ENCODE measurements at regions not wholly inside any gene's neighbourhood (a gene's known extent, or its start where the extent isn't known, plus 50 kb on each side); places are given as distances from the start of the nearest gene placed in this dataset.
"Not testable (repeated sequence)": the region's sequence is repeated elsewhere in the genome, so short reads cannot be mapped to it uniquely, and the experiment has no call there.

DNA sequence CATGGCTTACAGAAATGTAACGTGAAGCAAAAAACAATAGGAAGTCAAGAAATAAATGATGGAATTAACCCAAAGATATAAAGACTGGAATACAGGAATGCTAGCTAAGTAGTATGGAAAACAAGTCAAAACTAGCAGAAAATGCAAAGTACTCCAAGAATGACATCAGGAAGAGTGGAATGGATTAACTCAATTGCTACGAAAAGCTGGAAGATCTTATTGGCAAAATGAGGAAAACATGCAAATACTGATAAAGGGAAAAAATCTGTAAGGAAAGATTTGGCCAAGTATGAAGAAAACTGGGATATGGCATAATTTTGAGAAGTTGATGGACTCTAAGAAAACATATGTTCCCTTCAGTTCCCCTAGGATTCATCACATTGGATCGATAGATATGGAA lies 324.5 kb upstream of the ZNF608 start:
- TF ChIP-seq CTCF (IDR thresholded peaks at IDR 0.05; ENCODE audit: low read depth, low read length): no peak
- DNase-seq (ENCODE audit: extremely low read depth, low read depth): no peak

GRCh38 chr5:125073090-125073489 lies 326.7 kb upstream of the ZNF608 start:
- no peak for TF ChIP-seq CTCF (IDR thresholded peaks at IDR 0.05; ENCODE audit: low read depth, low read length)
- no peak for DNase-seq (ENCODE audit: extremely low read depth, low read depth)

- no peak for DNase-seq (ENCODE audit: extremely low read depth, low read depth)
- TF ChIP-seq CTCF (IDR thresholded peaks at IDR 0.05; ENCODE audit: low read depth, low read length): no peak
These were observed 329.1 kb upstream of the ZNF608 start for GRCh38 chr5:125075567-125075966.

- DNase-seq (ENCODE audit: extremely low read depth, low read depth): not testable (repeated sequence)
These were observed 332.6 kb upstream of the ZNF608 start for GRCh38 chr5:125079028-125079427.

- TF ChIP-seq CTCF (IDR thresholded peaks at IDR 0.05; ENCODE audit: low read depth, low read length): no peak
- DNase-seq (ENCODE audit: extremely low read depth, low read depth): no peak
These were observed 334.7 kb upstream of the ZNF608 start for GRCh38 chr5:125081101-125081500.

GRCh38 chr5:125083981-125084380 lies 337.5 kb upstream of the ZNF608 start:
- TF ChIP-seq CTCF (IDR thresholded peaks at IDR 0.05; ENCODE audit: low read depth, low read length): no peak
- peak; percentile 78 for DNase-seq (ENCODE audit: extremely low read depth, low read depth)

GRCh38 chr5:125085797-125086505 lies 339.5 kb upstream of the ZNF608 start:
- no peak for TF ChIP-seq CTCF (IDR thresholded peaks at IDR 0.05; ENCODE audit: low read depth, low read length)
- no peak for DNase-seq (ENCODE audit: extremely low read depth, low read depth)

DNA sequence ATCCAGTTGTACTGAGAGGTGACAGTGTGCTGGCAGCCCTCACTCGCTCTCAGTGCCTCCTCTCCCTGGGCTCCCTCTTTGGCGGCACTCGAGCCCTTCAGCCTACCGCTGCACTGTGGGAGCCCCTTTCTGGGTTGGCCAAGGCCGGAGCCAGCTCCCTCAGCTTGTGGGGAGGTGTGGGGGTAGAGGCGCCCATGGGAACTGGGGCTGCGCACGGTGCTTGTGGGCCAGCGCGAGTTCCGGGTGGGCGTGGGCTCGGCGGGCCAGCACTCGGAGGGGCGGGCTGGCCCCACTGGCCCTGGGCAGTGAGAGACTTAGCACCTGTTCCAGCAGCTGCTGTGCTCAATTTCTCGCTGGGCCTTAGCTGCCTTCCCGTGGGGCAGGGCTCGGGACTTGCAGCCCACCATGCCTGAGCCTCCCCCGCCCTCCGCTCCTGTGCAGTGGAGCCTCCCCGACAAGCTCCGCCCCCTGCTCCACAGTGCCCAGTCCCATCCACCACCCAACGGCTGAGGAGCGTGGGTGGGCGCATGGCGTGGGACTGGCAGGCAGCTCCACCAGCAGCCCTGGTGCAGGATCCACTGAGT lies 342.2 kb upstream of the ZNF608 start:
- no peak for TF ChIP-seq CTCF (IDR thresholded peaks at IDR 0.05; ENCODE audit: low read depth, low read length)
- DNase-seq (ENCODE audit: extremely low read depth, low read depth): no peak

DNA sequence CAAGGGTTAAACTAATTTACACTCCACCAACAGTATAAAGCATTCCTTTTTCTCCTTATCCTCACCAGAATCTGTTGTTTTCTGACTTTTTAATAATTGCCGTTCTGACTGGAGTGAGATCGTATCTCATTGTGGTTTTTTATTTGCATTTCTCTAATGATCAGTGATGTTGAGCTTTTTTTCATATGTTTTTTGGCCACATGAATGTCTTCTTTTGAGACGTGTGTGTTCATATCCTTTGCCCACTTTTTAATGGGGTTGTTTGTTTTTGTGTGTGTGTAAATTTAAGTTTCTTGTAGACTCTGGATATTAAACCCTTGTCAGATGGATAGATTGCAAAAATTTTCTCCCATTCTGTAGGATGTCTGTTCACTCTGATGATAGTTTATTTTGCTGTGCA lies 345.7 kb upstream of the ZNF608 start:
- DNase-seq (ENCODE audit: extremely low read depth, low read depth): not testable (repeated sequence)

Measured in AG09319 (cell line).